ENCODE measurements at regions not wholly inside any gene's neighbourhood (a gene's known extent, or its start where the extent isn't known, plus 50 kb on each side); places are given as distances from the start of the nearest gene placed in this dataset.
A peak's percentile ranks its signal among the peaks of the same experiment; 100 is the strongest.

DNA sequence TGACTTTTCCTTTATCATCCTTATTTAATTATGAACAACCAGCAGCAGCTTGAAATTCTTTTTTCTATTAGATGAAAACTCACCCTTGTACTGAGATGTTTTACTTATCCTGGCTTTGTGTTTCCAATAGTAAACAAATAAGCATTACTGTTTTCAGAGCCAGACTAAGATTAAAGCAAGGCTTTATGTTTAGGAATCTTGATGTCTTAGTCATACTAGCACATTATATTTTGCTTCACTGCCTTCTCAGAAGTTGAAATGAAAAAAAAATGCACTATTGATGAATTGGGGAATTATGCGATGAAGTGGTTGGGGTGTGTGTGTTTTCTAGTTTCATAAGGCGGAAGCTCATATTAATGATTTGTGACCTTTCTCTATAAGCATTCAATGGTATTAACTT is 301.2 kb upstream of the E2F7 start:
- H3K27me3 ChIP-seq = no peaks in the 10 kb centered on the region
- H3K9me3 ChIP-seq (ENCODE audit: low read depth) = no peaks in the 10 kb centered on the region
- no peaks in the 10 kb centered on the region for H3K36me3 ChIP-seq
- no peak overlapping the region for H3K4me3 ChIP-seq
- TF ChIP-seq, protein P1, sequence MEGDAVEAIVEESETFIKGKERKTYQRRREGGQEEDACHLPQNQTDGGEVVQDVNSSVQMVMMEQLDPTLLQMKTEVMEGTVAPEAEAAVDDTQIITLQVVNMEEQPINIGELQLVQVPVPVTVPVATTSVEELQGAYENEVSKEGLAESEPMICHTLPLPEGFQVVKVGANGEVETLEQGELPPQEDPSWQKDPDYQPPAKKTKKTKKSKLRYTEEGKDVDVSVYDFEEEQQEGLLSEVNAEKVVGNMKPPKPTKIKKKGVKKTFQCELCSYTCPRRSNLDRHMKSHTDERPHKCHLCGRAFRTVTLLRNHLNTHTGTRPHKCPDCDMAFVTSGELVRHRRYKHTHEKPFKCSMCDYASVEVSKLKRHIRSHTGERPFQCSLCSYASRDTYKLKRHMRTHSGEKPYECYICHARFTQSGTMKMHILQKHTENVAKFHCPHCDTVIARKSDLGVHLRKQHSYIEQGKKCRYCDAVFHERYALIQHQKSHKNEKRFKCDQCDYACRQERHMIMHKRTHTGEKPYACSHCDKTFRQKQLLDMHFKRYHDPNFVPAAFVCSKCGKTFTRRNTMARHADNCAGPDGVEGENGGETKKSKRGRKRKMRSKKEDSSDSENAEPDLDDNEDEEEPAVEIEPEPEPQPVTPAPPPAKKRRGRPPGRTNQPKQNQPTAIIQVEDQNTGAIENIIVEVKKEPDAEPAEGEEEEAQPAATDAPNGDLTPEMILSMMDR (IDR thresholded peaks at IDR 0.05; ENCODE audit: low read depth, low read length) = no peak
- DNase-seq (ENCODE audit: low read depth in 1 of 2, low spot score in 1 of 2) = no peak
- no peak overlapping the region for H3K27ac ChIP-seq
- H3K4me1 ChIP-seq (ENCODE audit: low read depth) = peaks cover 33% of the 10 kb centered on the region

- no peak overlapping the region for H3K27ac ChIP-seq
- no peaks in the 10 kb centered on the region for H3K9me3 ChIP-seq (ENCODE audit: low read depth)
- DNase-seq (ENCODE audit: low read depth in 1 of 2, low spot score in 1 of 2) = peak in 1 of 2 donors; percentile 79
- H3K27me3 ChIP-seq = peaks cover 3% of the 10 kb centered on the region
- H3K4me1 ChIP-seq (ENCODE audit: low read depth) = peaks cover 33% of the 10 kb centered on the region
- TF ChIP-seq, protein P1 (IDR thresholded peaks at IDR 0.05; ENCODE audit: low read depth, low read length) = no peak
- no peaks in the 10 kb centered on the region for H3K36me3 ChIP-seq
- no peak overlapping the region for H3K4me3 ChIP-seq
Measured at GRCh38 chr12:77364400-77364799, 299.0 kb upstream of the E2F7 start.

- Histone ChIP-seq H3K27me3 (peaks cover 3% of the 10 kb centered on the region), H3K4me1 (ENCODE audit: low read depth) (peaks cover 33% of the 10 kb centered on the region), H3K9me3 (ENCODE audit: low read depth) (no peaks in the 10 kb centered on the region), H3K27ac (no peak overlapping the region), H3K4me3 (no peak overlapping the region), H3K36me3 (no peaks in the 10 kb centered on the region)
- TF ChIP-seq, protein P1 (IDR thresholded peaks at IDR 0.05; ENCODE audit: low read depth, low read length) = no peak
- peak in 1 of 2 donors; percentile 55 for DNase-seq (ENCODE audit: low read depth in 1 of 2, low spot score in 1 of 2)
Measured at GRCh38 chr12:77362509-77363210, 297.3 kb upstream of the E2F7 start.

DNA sequence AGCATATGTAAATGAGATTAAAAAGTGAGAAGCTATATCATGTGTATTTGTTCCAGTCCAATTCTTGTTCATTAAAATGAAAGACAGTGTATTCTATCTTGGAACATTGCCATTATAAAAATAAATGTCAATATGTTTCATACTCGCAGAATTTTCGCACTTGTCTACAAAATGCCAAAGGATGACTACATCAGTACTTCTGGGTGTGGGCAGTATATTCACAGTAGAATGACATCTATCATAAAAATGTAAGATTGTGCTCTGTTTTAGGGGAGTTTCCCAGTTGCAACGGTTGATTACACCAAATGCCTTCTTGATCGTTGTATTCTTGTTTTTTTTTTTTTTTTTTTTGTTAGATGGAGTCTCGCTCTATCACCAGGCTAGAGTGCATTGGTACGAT is 292.3 kb upstream of the E2F7 start:
- no peak for DNase-seq (ENCODE audit: low read depth in 1 of 2, low spot score in 1 of 2)
- TF ChIP-seq, protein P1 (IDR thresholded peaks at IDR 0.05; ENCODE audit: low read depth, low read length) = no peak
- peaks cover 9% of the 10 kb centered on the region for H3K4me1 ChIP-seq (ENCODE audit: low read depth)
- no peaks in the 10 kb centered on the region for H3K9me3 ChIP-seq (ENCODE audit: low read depth)
- peaks cover 3% of the 10 kb centered on the region for H3K27me3 ChIP-seq
- H3K36me3 ChIP-seq = no peaks in the 10 kb centered on the region
- no peak overlapping the region for H3K27ac ChIP-seq
- H3K4me3 ChIP-seq = no peak overlapping the region

- no peaks in the 10 kb centered on the region for H3K9me3 ChIP-seq (ENCODE audit: low read depth)
- TF ChIP-seq, protein P1 (IDR thresholded peaks at IDR 0.05; ENCODE audit: low read depth, low read length) = no peak
- no peaks in the 10 kb centered on the region for H3K36me3 ChIP-seq
- no peak for DNase-seq (ENCODE audit: low read depth in 1 of 2, low spot score in 1 of 2)
- H3K4me1 ChIP-seq (ENCODE audit: low read depth) = no peaks in the 10 kb centered on the region
- no peak overlapping the region for H3K27ac ChIP-seq
- H3K4me3 ChIP-seq = no peak overlapping the region
- H3K27me3 ChIP-seq = no peaks in the 10 kb centered on the region
Measured at GRCh38 chr12:77354766-77355362, 289.5 kb upstream of the E2F7 start.

All from cardiac muscle cell (in vitro differentiated cells and primary cell).